IPS-15b (cell line): ENCODE measurements at regions not wholly inside any gene's neighbourhood (a gene's known extent, or its start where the extent isn't known, plus 50 kb on each side); places are given as distances from the start of the nearest gene placed in this dataset.

Experiments
- H3K27me3 ChIP-seq: one replicate; pipeline ENCODE4 v1.6.1; 2013; ENCODE audit warnings: low read length; ENCODE audit not compliant: control insufficient read depth, insufficient read depth
- H3K36me3 ChIP-seq: one replicate; pipeline ENCODE4 v1.6.1; 2013; ENCODE audit warnings: low read length; ENCODE audit not compliant: control insufficient read depth, insufficient read depth
- H3K4me1 ChIP-seq: one replicate; pipeline ENCODE4 v1.6.1; 2013; ENCODE audit warnings: mild to moderate bottlenecking, low read length; ENCODE audit not compliant: control insufficient read depth, insufficient read depth
- H3K4me3 ChIP-seq: one replicate; pipeline ENCODE4 v1.5.1; 2013; ENCODE audit warnings: low read depth, low read length
- H3K9ac ChIP-seq: one replicate; pipeline ENCODE4 v1.6.1; 2013; ENCODE audit warnings: low read depth, mild to moderate bottlenecking, low read length
- H3K9me3 ChIP-seq: one replicate; pipeline ENCODE4 v1.6.1; 2013; ENCODE audit warnings: mild to moderate bottlenecking, low read length; ENCODE audit not compliant: control insufficient read depth, insufficient read depth

DNA sequence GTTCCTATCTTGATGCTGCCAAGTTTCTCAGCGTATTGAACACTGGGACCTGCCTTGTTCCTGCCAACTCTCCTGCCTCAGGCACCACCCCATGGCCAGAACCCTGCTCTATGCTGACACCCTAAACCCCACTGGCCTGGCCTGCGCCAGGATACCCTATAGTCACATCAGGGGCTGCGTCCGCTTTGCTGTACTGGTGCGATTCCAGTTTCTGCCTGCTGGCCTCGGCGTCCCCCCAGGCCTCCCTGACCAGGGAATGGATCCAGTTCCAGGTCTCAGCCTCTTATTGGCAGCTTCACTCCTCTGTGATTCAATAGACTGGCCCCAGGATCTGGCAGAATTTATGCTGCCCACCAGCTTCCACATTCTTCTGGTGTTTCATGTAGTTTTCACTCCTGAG is 55.0 kb downstream of the GPR6 start:
- no peak overlapping the region for H3K4me3 ChIP-seq
- H3K9me3 ChIP-seq, result no peaks in the 10 kb centered on the region
- H3K36me3 ChIP-seq, result no peaks in the 10 kb centered on the region
- H3K4me1 ChIP-seq, result no peaks in the 10 kb centered on the region
- no peak overlapping the region for H3K9ac ChIP-seq
- no peaks in the 10 kb centered on the region for H3K27me3 ChIP-seq

DNA sequence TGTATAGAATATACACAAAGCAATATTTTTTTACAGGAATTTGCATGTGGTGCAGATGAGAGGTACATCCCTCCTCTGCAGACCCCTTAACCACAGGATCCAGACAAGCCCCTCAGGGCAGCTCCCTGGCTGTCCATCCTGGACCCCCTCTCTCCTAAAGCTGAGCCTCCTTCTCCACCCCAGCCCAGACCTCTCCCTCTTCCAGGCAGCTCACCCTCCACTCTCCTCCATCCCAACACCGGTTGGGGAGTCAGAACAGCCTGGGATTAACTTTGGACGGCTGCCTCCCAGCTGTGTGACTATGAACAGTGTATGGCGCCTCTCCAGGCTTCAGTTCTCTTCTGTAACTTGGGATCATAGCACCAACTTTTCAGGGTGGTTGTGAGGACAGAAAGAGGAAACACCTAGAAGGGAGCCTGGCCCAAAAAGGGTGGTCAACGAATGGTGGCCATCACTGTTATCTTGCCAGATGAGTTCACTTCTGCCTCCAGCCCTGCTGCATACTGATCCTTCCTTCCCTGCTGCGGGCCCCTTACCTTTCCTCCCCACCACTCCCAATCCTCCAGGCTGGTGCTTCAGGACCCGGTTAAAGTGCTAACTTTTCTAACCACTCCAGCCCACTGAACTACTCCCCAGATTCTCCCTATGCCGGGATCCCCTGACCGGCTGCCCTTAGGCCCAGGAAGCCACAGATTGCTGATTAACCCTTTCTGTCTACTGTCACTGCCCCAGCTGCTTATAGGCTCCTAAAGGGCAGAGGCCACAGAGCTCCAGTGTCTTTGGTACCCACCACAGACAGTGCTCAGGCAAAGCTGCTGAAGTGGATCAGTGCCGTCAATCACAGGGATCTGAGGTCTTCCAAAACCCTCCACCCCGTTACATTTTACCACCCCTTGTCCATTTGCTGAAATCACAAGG is 55.9 kb downstream of the GPR6 start:
- Histone ChIP-seq H3K27me3 (no peaks in the 10 kb centered on the region), H3K4me1 (no peaks in the 10 kb centered on the region), H3K4me3 (no peak overlapping the region), H3K9me3 (no peaks in the 10 kb centered on the region), H3K9ac (no peak overlapping the region), H3K36me3 (no peaks in the 10 kb centered on the region)

GRCh38 chr6:110034667-110035036 is 56.5 kb downstream of the GPR6 start:
- Histone ChIP-seq H3K4me3 (no peak overlapping the region), H3K9ac (no peak overlapping the region), H3K36me3 (no peaks in the 10 kb centered on the region), H3K27me3 (no peaks in the 10 kb centered on the region), H3K4me1 (no peaks in the 10 kb centered on the region), H3K9me3 (no peaks in the 10 kb centered on the region)

GRCh38 chr6:110035321-110035720 is 57.2 kb downstream of the GPR6 start:
- H3K27me3 ChIP-seq, result no peaks in the 10 kb centered on the region
- H3K36me3 ChIP-seq, result no peaks in the 10 kb centered on the region
- H3K9ac ChIP-seq, result no peak overlapping the region
- no peaks in the 10 kb centered on the region for H3K4me1 ChIP-seq
- no peak overlapping the region for H3K4me3 ChIP-seq
- H3K9me3 ChIP-seq, result no peaks in the 10 kb centered on the region

GRCh38 chr6:110036408-110037302 is 58.5 kb downstream of the GPR6 start:
- no peaks in the 10 kb centered on the region for H3K27me3 ChIP-seq
- H3K9me3 ChIP-seq, result no peaks in the 10 kb centered on the region
- H3K9ac ChIP-seq, result no peak overlapping the region
- H3K4me1 ChIP-seq, result no peaks in the 10 kb centered on the region
- H3K4me3 ChIP-seq, result no peak overlapping the region
- no peaks in the 10 kb centered on the region for H3K36me3 ChIP-seq

- H3K4me3 ChIP-seq, result no peak overlapping the region
- H3K36me3 ChIP-seq, result no peaks in the 10 kb centered on the region
- H3K9ac ChIP-seq, result no peak overlapping the region
- H3K4me1 ChIP-seq, result no peaks in the 10 kb centered on the region
- no peaks in the 10 kb centered on the region for H3K27me3 ChIP-seq
- no peaks in the 10 kb centered on the region for H3K9me3 ChIP-seq
These were observed 59.7 kb downstream of the GPR6 start for GRCh38 chr6:110037726-110038295.

GRCh38 chr6:110039364-110039980 is 61.4 kb downstream of the GPR6 start:
- Histone ChIP-seq H3K36me3 (no peaks in the 10 kb centered on the region), H3K4me1 (no peaks in the 10 kb centered on the region), H3K4me3 (peak overlapping the region; percentile 39), H3K9me3 (no peaks in the 10 kb centered on the region), H3K9ac (peak overlapping the region; percentile 32), H3K27me3 (no peaks in the 10 kb centered on the region)

GRCh38 chr6:110039981-110040383 is 61.9 kb downstream of the GPR6 start:
- no peaks in the 10 kb centered on the region for H3K9me3 ChIP-seq
- peak overlapping the region; percentile 9 for H3K9ac ChIP-seq
- no peaks in the 10 kb centered on the region for H3K36me3 ChIP-seq
- H3K4me3 ChIP-seq, result peak overlapping the region; percentile 39
- H3K27me3 ChIP-seq, result no peaks in the 10 kb centered on the region
- no peaks in the 10 kb centered on the region for H3K4me1 ChIP-seq

- H3K9ac ChIP-seq, result no peak overlapping the region
- no peaks in the 10 kb centered on the region for H3K4me1 ChIP-seq
- H3K9me3 ChIP-seq, result no peaks in the 10 kb centered on the region
- H3K36me3 ChIP-seq, result no peaks in the 10 kb centered on the region
- H3K4me3 ChIP-seq, result no peak overlapping the region
- no peaks in the 10 kb centered on the region for H3K27me3 ChIP-seq
These were observed 62.6 kb downstream of the GPR6 start for GRCh38 chr6:110040716-110041115.

- H3K4me1 ChIP-seq, result no peaks in the 10 kb centered on the region
- no peak overlapping the region for H3K4me3 ChIP-seq
- H3K9ac ChIP-seq, result no peak overlapping the region
- no peaks in the 10 kb centered on the region for H3K9me3 ChIP-seq
- H3K36me3 ChIP-seq, result no peaks in the 10 kb centered on the region
- no peaks in the 10 kb centered on the region for H3K27me3 ChIP-seq
These were observed 63.0 kb downstream of the GPR6 start for GRCh38 chr6:110041126-110041525.

GRCh38 chr6:110041830-110042229 is 63.7 kb downstream of the GPR6 start:
- H3K27me3 ChIP-seq, result no peaks in the 10 kb centered on the region
- no peak overlapping the region for H3K9ac ChIP-seq
- H3K9me3 ChIP-seq, result no peaks in the 10 kb centered on the region
- H3K4me1 ChIP-seq, result no peaks in the 10 kb centered on the region
- no peak overlapping the region for H3K4me3 ChIP-seq
- no peaks in the 10 kb centered on the region for H3K36me3 ChIP-seq
